Body of pancreas (tissue), 4 donors: ENCODE measurements at regions not wholly inside any gene's neighbourhood (a gene's known extent, or its start where the extent isn't known, plus 50 kb on each side); places are given as distances from the start of the nearest gene placed in this dataset.

Source experiments
- ATAC-seq: fragments of 150-250 bp; one replicate; pipeline ENCODE4 v1.9.1; 2016
- DNase-seq, 4 donors: peaks; one replicate each; pipeline ENCODE4 v3.0.0-alpha.2; 2019
- H3K27ac ChIP-seq, 4 donors: fragments of 200-600 bp; sonication (generic); 1 replicate in 3 of 4; 2 replicates in 1 of 4; pipeline versions ENCODE4 v1.5.1 to v1.6.1; 2016 to 2019; ENCODE audit warnings: mild to moderate bottlenecking in 1 of 4, mixed read lengths in 1 of 4, moderate library complexity in 1 of 4
- H3K27me3 ChIP-seq, 2 donors: fragments of 200-600 bp; sonication (generic); one replicate each; pipeline ENCODE4 v1.6.0; 2016; ENCODE audit warnings: mild to moderate bottlenecking in 1 of 2
- H3K36me3 ChIP-seq, 2 donors: fragments of 200-600 bp; sonication (generic); replicated peaks in 1 of 2; 2 replicates each; pipeline ENCODE4 v1.5.1; 2016; ENCODE audit warnings: low read depth in 2 of 2; ENCODE audit not compliant: insufficient read depth in 1 of 2
- H3K4me1 ChIP-seq: fragments of 200-600 bp; sonication (generic); one replicate; pipeline ENCODE4 v1.6.0; 2016
- H3K4me3 ChIP-seq, 2 donors: fragments of 200-600 bp; sonication (generic); 1 replicate in 1 of 2; 2 replicates in 1 of 2; pipeline ENCODE4 v1.5.1; 2016 to 2019
- H3K9me3 ChIP-seq, 3 donors: fragments of 200-600 bp; sonication (generic); 1 replicate in 2 of 3; 2 replicates in 1 of 3; pipeline ENCODE4 v1.5.1; 2016
- POLR2A ChIP-seq, 3 donors: fragments of 450-650 bp; IDR thresholded peaks; one replicate each; pipeline ENCODE4 v1.6.1; 2016; ENCODE audit warnings: antibody characterized with exemption in 3 of 3, mild to moderate bottlenecking in 2 of 3
- WGBS, 2 donors: methylation state at CpG; one replicate each; pipeline ENCODE4 v1.1.5; 2017; 5-methylcytosine and 5-hydroxymethylcytosine counted together
- intact Hi-C: fragments of 100-400 bp; cut with DNase I; formaldehyde crosslinking; loops from one replicate; pipeline ENCODE4 v1.15.1; 2023
- TF ChIP-seq, protein P1 (sequence below), 7 experiments: fragments of 450-650 bp in 4 of 7; fragments of 200-600 bp in 3 of 7; sonication (generic) in 3 of 7; IDR thresholded peaks; one replicate each; pipeline ENCODE4 v1.5.1; 2016 to 2019; ENCODE audit warnings: antibody characterized with exemption in 7 of 7

DNA sequence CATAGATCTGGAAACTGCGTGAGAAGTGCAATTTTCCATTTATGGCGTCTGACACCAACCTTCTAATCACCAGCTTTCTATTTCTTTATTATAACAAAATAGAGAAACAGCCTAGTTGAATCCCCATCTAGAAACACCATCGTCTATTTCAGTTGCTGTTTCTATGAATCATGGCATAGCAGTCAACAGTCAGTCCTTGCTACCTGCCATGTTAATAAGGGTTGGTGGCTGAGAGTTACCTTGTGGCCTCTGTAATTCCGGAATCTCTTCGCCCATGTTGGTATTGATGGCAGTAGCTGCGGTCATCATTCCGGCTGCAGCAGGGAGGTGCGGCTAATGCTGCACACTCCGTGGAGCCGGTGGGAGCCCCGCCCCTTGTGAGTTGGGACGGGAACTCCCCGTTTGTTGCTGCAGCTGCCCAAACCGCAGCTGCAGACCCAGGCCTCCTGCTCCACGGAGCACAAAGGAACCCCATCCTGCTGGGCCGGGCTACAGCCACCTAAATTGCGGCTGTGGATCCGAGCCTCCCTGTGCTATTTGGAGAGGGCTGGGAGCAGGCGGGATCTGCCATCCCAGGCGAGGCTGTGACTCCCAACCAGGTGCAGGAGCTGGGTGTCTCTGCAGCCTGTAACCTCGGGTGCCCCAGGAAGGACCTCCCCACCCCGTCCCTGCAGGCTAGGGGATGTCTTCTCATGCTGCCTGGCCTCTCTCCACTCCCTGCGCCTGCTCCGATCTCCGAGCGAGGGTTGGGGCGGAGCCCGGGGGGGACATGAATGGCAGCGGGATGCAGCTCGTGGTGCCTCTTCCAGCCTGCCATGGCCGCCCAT is 115.4 kb upstream of the STK26 start:
- TF ChIP-seq, protein P1, sequence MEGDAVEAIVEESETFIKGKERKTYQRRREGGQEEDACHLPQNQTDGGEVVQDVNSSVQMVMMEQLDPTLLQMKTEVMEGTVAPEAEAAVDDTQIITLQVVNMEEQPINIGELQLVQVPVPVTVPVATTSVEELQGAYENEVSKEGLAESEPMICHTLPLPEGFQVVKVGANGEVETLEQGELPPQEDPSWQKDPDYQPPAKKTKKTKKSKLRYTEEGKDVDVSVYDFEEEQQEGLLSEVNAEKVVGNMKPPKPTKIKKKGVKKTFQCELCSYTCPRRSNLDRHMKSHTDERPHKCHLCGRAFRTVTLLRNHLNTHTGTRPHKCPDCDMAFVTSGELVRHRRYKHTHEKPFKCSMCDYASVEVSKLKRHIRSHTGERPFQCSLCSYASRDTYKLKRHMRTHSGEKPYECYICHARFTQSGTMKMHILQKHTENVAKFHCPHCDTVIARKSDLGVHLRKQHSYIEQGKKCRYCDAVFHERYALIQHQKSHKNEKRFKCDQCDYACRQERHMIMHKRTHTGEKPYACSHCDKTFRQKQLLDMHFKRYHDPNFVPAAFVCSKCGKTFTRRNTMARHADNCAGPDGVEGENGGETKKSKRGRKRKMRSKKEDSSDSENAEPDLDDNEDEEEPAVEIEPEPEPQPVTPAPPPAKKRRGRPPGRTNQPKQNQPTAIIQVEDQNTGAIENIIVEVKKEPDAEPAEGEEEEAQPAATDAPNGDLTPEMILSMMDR (IDR thresholded peaks at IDR 0.05): no peak
- TF ChIP-seq POLR2A (IDR thresholded peaks at IDR 0.05): no peak
- no peak for ATAC-seq
- no peaks in the 10 kb centered on the region for H3K9me3 ChIP-seq
- no peak for DNase-seq
- H3K4me1 ChIP-seq: no peaks in the 10 kb centered on the region
- no peaks in the 10 kb centered on the region for H3K36me3 ChIP-seq
- no peak overlapping the region for H3K4me3 ChIP-seq
- H3K27ac ChIP-seq: no peak overlapping the region
- 68 to 79% methylated on average over 13 to 26 of the region's 31 CpGs for WGBS, 2 donors
- H3K27me3 ChIP-seq: no peaks in the 10 kb centered on the region
- intact Hi-C loops: no loop called here

- H3K36me3 ChIP-seq: no peaks in the 10 kb centered on the region
- WGBS, 2 donors: 18 to 28% methylated on average over 1 of the region's 1 CpG
- H3K27ac ChIP-seq: no peak overlapping the region
- intact Hi-C loops: no loop called here
- DNase-seq (no peak), ATAC-seq (no peak)
- TF ChIP-seq, protein P1 (IDR thresholded peaks at IDR 0.05): no peak
- TF ChIP-seq POLR2A (IDR thresholded peaks at IDR 0.05): no peak
- H3K27me3 ChIP-seq: no peaks in the 10 kb centered on the region
- no peaks in the 10 kb centered on the region for H3K4me1 ChIP-seq
- H3K9me3 ChIP-seq: no peaks in the 10 kb centered on the region
- H3K4me3 ChIP-seq: no peak overlapping the region
Measured at GRCh38 chrX:131910586-131910985, 112.5 kb upstream of the STK26 start.

- H3K4me3 ChIP-seq: no peak overlapping the region
- H3K9me3 ChIP-seq: no peaks in the 10 kb centered on the region
- no peaks in the 10 kb centered on the region for H3K27me3 ChIP-seq
- DNase-seq (no peak), ATAC-seq (no peak)
- 80 to 86% methylated on average over 2 to 3 of the region's 3 CpGs for WGBS, 2 donors
- no peaks in the 10 kb centered on the region for H3K36me3 ChIP-seq
- no peak for TF ChIP-seq POLR2A (IDR thresholded peaks at IDR 0.05)
- TF ChIP-seq, protein P1 (IDR thresholded peaks at IDR 0.05): no peak
- intact Hi-C loops: no loop called here
- no peaks in the 10 kb centered on the region for H3K4me1 ChIP-seq
- no peak overlapping the region for H3K27ac ChIP-seq
Measured at GRCh38 chrX:131915488-131915887, 107.6 kb upstream of the STK26 start.

GRCh38 chrX:131917588-131917987 is 105.5 kb upstream of the STK26 start:
- Histone ChIP-seq H3K27ac (no peak overlapping the region), H3K4me1 (no peaks in the 10 kb centered on the region), H3K27me3 (no peaks in the 10 kb centered on the region), H3K36me3 (no peaks in the 10 kb centered on the region), H3K9me3 (no peaks in the 10 kb centered on the region), H3K4me3 (no peak overlapping the region)
- no peak for TF ChIP-seq POLR2A (IDR thresholded peaks at IDR 0.05)
- TF ChIP-seq, protein P1 (IDR thresholded peaks at IDR 0.05): no peak
- 81 to 83% methylated on average over 2 of the region's 2 CpGs for WGBS, 2 donors
- intact Hi-C loops: no loop called here
- DNase-seq: no peak
- ATAC-seq: no peak

- ATAC-seq (no peak), DNase-seq (no peak)
- no peaks in the 10 kb centered on the region for H3K36me3 ChIP-seq
- intact Hi-C loops: no loop called here
- 69 to 83% methylated on average over 2 of the region's 2 CpGs for WGBS, 2 donors
- H3K27me3 ChIP-seq: no peaks in the 10 kb centered on the region
- no peak overlapping the region for H3K4me3 ChIP-seq
- H3K27ac ChIP-seq: no peak overlapping the region
- no peaks in the 10 kb centered on the region for H3K9me3 ChIP-seq
- H3K4me1 ChIP-seq: no peaks in the 10 kb centered on the region
- no peak for TF ChIP-seq POLR2A (IDR thresholded peaks at IDR 0.05)
- TF ChIP-seq, protein P1 (IDR thresholded peaks at IDR 0.05): no peak
Measured at GRCh38 chrX:131918839-131919238, 104.3 kb upstream of the STK26 start.
